K562 (cell line): ENCODE measurements at regions not wholly inside any gene's neighbourhood (a gene's known extent, or its start where the extent isn't known, plus 50 kb on each side); places are given as distances from the start of the nearest gene placed in this dataset.

Source experiments
- ATAC-seq: fragments of 200-7000 bp; cut with Tn5 transposase; 3 replicates; pipeline ENCODE4 v1.9.1; 2020; ENCODE audit warnings: moderate library complexity
- BruUV-seq: library from RNA; stranded (reverse); fragments of 400-500 nt; replicated peaks from 2 replicates; lab custom pipeline; 2021; lab: Mats Ljungman, UMichigan
- CTCF ChIA-PET: fragments of 300-600 bp; formaldehyde crosslinking; extraction: SDS; loops from one replicate; lab custom pipeline; 2021; ENCODE audit warnings: low intra/inter-chr PET ratio; lab: Yijun Ruan, JAX
- POLR2A ChIA-PET: fragments of 300-600, 350-650 bp; sonication (Branson Sonifier 250); formaldehyde crosslinking; extraction: SDS; loops from one replicate; lab custom pipeline; 2021; ENCODE audit warnings: antibody characterized with exemption, inconsistent platforms; lab: Yijun Ruan, JAX
- DNase-seq, 4 experiments: peaks; one replicate each; pipeline versions ENCODE4 v3.0.0 to v3.0.0-alpha.2; 2011 to 2018; ENCODE audit warnings: low spot score in 3 of 4, mixed read lengths in 3 of 4; ENCODE audit errors: extremely low read depth in 1 of 4
- FAIRE-seq: peaks from 2 replicates; lab custom pipeline; 2011; peaks lifted over from hg19 to GRCh38; lab: Jason Lieb, UNC
- H2AFZ ChIP-seq: 2 replicates; pipeline ENCODE4 v1.6.0; 2011; ENCODE audit warnings: low read depth, low read length, control low read depth, inconsistent platforms
- H3K27ac ChIP-seq: fragments of 200-600 bp; 3 replicates; pipeline ENCODE4 v1.8.0; 2011; ENCODE audit warnings: low read depth, mild to moderate bottlenecking, control low read depth, inconsistent platforms, low read length, moderate library complexity, mixed read lengths; ENCODE audit errors: extremely low read depth
- H3K27me3 ChIP-seq, 2 experiments: fragments of 300-600 bp in 1 of 2; 2 replicates in 1 of 2; 3 replicates in 1 of 2; pipeline versions ENCODE4 v1.6.0 to v1.8.0; 2011; ENCODE audit warnings: inconsistent platforms in 2 of 2, low read length in 2 of 2, mild to moderate bottlenecking in 1 of 2, mixed read lengths in 1 of 2, moderate library complexity in 1 of 2; ENCODE audit not compliant: control insufficient read depth in 2 of 2, insufficient read depth in 2 of 2
- H3K36me3 ChIP-seq: fragments of 300-600 bp; 3 replicates; pipeline ENCODE4 v1.8.0; 2011; ENCODE audit warnings: mild to moderate bottlenecking, low read length, inconsistent platforms; ENCODE audit not compliant: control insufficient read depth, insufficient read depth
- H3K4me1 ChIP-seq, 2 experiments: fragments of 200-600 bp in 1 of 2; replicated peaks in 1 of 2; 2 replicates in 1 of 2; 3 replicates in 1 of 2; pipeline versions ENCODE4 v1.5.1 to v1.8.0; 2011; ENCODE audit warnings: inconsistent platforms in 2 of 2, low read length in 2 of 2, mild to moderate bottlenecking in 1 of 2, mixed read lengths in 1 of 2, moderate library complexity in 1 of 2; ENCODE audit not compliant: control insufficient read depth in 2 of 2, insufficient read depth in 2 of 2
- H3K4me2 ChIP-seq: 2 replicates; pipeline ENCODE4 v1.6.1; 2011; ENCODE audit warnings: low read length, control low read depth, inconsistent platforms, mixed read lengths; ENCODE audit not compliant: insufficient read depth
- H3K4me3 ChIP-seq: fragments of 200-600 bp; sonication (generic), shearing (Covaris generic); 2 replicates; pipeline ENCODE4 v1.5.1; 2016; ENCODE audit warnings: control low read depth, inconsistent platforms
- H3K79me2 ChIP-seq: fragments of 200-600 bp; 3 replicates; pipeline ENCODE4 v1.8.0; 2011; ENCODE audit warnings: low read length, inconsistent platforms; ENCODE audit not compliant: control insufficient read depth, insufficient read depth
- H3K9ac ChIP-seq, 2 experiments: 2 replicates each; pipeline versions ENCODE4 v1.6.0 to v1.6.1; 2011; ENCODE audit warnings: low read depth in 2 of 2, low read length in 2 of 2, control low read depth in 1 of 2, inconsistent platforms in 1 of 2, mild to moderate bottlenecking in 1 of 2, mixed read lengths in 1 of 2; ENCODE audit not compliant: insufficient read depth in 1 of 2
- H3K9me1 ChIP-seq: one replicate; pipeline ENCODE4 v1.6.0; 2011; ENCODE audit warnings: inconsistent platforms, mild to moderate bottlenecking, low read length, moderate library complexity; ENCODE audit not compliant: control insufficient read depth, insufficient read depth
- H3K9me3 ChIP-seq: replicated peaks from 2 replicates; pipeline ENCODE4 v1.5.1; 2011; ENCODE audit warnings: low read depth, low read length, inconsistent platforms; ENCODE audit not compliant: control insufficient read depth, insufficient read depth
- H4K20me1 ChIP-seq: replicated peaks from 2 replicates; pipeline ENCODE4 v1.6.1; 2011; ENCODE audit warnings: low read length, inconsistent platforms, mixed read lengths; ENCODE audit not compliant: control insufficient read depth, insufficient read depth
- BRD4 ChIP-seq: fragments of 200-600 bp; sonication (generic); IDR thresholded peaks from 2 replicates; pipeline ENCODE4 v1.6.1; 2017; ENCODE audit warnings: inconsistent platforms
- CBX2 ChIP-seq: fragments of 200-600 bp; sonication (generic); IDR thresholded peaks from one replicate; pipeline ENCODE4 v1.6.1; 2012; ENCODE audit warnings: mild to moderate bottlenecking, low read length, inconsistent platforms; ENCODE audit not compliant: insufficient read depth, poor library complexity, severe bottlenecking
- EWSR1 ChIP-seq: fragments of 450-650 bp; IDR thresholded peaks from 2 replicates; pipeline ENCODE4 v1.6.1; 2018; ENCODE audit warnings: borderline replicate concordance, mild to moderate bottlenecking, low read depth, moderate library complexity; ENCODE audit not compliant: partially characterized antibody
- HDAC1 ChIP-seq, 2 experiments: fragments of 450-650 bp; IDR thresholded peaks; 2 replicates each; pipeline ENCODE4 v1.6.1; 2016 to 2017; ENCODE audit warnings: inconsistent platforms in 1 of 2, mild to moderate bottlenecking in 1 of 2, moderate library complexity in 1 of 2
- LCOR ChIP-seq: sonication (generic); formaldehyde crosslinking; IDR thresholded peaks from 2 replicates; pipeline ENCODE4 v1.8.0; 2022; ENCODE audit warnings: mild to moderate bottlenecking, missing genetic modification reagents
- NBN ChIP-seq: fragments of 450-650 bp; IDR thresholded peaks from 2 replicates; pipeline ENCODE4 v1.6.1; 2016; ENCODE audit warnings: low read depth, mild to moderate bottlenecking
- RBM15 ChIP-seq: fragments of 200-400 bp; formaldehyde crosslinking; IDR thresholded peaks from 2 replicates; pipeline ENCODE4 v1.6.1; 2018; ENCODE audit warnings: mild to moderate bottlenecking, low read length, moderate library complexity; ENCODE audit not compliant: insufficient read depth
- SAP30 ChIP-seq: fragments of 200-600 bp; sonication (generic); IDR thresholded peaks from 2 replicates; pipeline ENCODE4 v1.6.1; 2012; ENCODE audit warnings: borderline replicate concordance, low read depth, mild to moderate bottlenecking, moderate library complexity, low read length, control low read depth, inconsistent platforms; ENCODE audit not compliant: insufficient read depth, poor library complexity, severe bottlenecking
- SMARCA5 ChIP-seq: fragments of 450-650 bp; IDR thresholded peaks from 2 replicates; pipeline ENCODE4 v1.6.1; 2016
- TRIM24 ChIP-seq, 2 experiments: fragments of 450-650 bp; IDR thresholded peaks; 2 replicates each; pipeline ENCODE4 v1.6.1; 2016
- ZBTB1 ChIP-seq: sonication (generic); formaldehyde crosslinking; IDR thresholded peaks from 2 replicates; pipeline ENCODE4 v1.8.1; 2023; ENCODE audit warnings: missing genetic modification reagents, low read depth, mild to moderate bottlenecking, borderline replicate concordance
- ZBTB11 ChIP-seq, 3 experiments: fragments of 200-800 bp in 1 of 3; fragments of 250-450 bp in 1 of 3; fragments of 450-650 bp in 1 of 3; sonication (Bioruptor Pico) in 1 of 3; sonication (Bioruptor generic) in 1 of 3; formaldehyde crosslinking in 1 of 3; IDR thresholded peaks; 2 replicates each; pipeline versions ENCODE4 v1.6.1 to v1.8.0; 2016 to 2022; ENCODE audit warnings: mild to moderate bottlenecking in 2 of 3, missing genetic modification characterization in 2 of 3, missing compliant biosample characterization in 1 of 3, moderate library complexity in 1 of 3
- ZNF23 ChIP-seq: fragments of 250-450 bp; sonication (Bioruptor Pico); IDR thresholded peaks from 2 replicates; pipeline ENCODE4 v1.4.0; 2020; ENCODE audit warnings: mild to moderate bottlenecking
- ZNF384 ChIP-seq: IDR thresholded peaks from 2 replicates; pipeline ENCODE4 v1.6.1; 2012; ENCODE audit warnings: low read depth, low read length, improper control_type of control experiment
- ZNF639 ChIP-seq, 2 experiments: fragments of 200-800 bp in 1 of 2; sonication (Bioruptor generic) in 1 of 2; sonication (generic) in 1 of 2; formaldehyde crosslinking in 1 of 2; IDR thresholded peaks in 1 of 2; conservative IDR thresholded peaks in 1 of 2; 2 replicates each; pipeline versions ENCODE4 v1.5.0 to v1.6.1; 2016 to 2020; ENCODE audit warnings: missing compliant biosample characterization in 1 of 2, missing genetic modification characterization in 1 of 2, missing genetic modification reagents in 1 of 2
- ZNF830 ChIP-seq: fragments of 250-450 bp; sonication (Bioruptor Pico); IDR thresholded peaks from 2 replicates; pipeline ENCODE4 v1.5.0; 2021; ENCODE audit warnings: mild to moderate bottlenecking
- WGBS: fragments of 100-300 bp; shearing (Covaris generic); methylation state at CpG from one replicate; pipeline ENCODE4 v1.1.6; 2016; ENCODE audit warnings: low coverage, mixed read lengths; ENCODE audit not compliant: insufficient coverage; ENCODE audit errors: missing lambda C conversion rate; 5-methylcytosine and 5-hydroxymethylcytosine counted together
- in situ Hi-C: fragments of 300-500 bp; cut with MboI; formaldehyde crosslinking; loops from 4 replicates; pipeline ENCODE4 v1.15.0; 2018; ENCODE audit warnings: inconsistent platforms, mixed read lengths
- intact Hi-C: fragments of 100-400 bp; cut with micrococcal nuclease; formaldehyde crosslinking; loops from 2 replicates; pipeline ENCODE4 v1.14.2; 2022

- no TSS peak for BruUV-seq
- no peaks in the 10 kb centered on the region for H3K9me1 ChIP-seq
- no peak overlapping the region for H3K9ac ChIP-seq
Measured at GRCh38 chr9:74444369-74444768, 52.8 kb upstream of the RORB start.

More at GRCh38 chr9:74444369-74444768, 52.8 kb upstream of the RORB start:
- in situ Hi-C loops: no loop called here
- Histone ChIP-seq H4K20me1 (no peaks in the 10 kb centered on the region), H3K9me3 (no peaks in the 10 kb centered on the region), H3K4me1 (no peaks in the 10 kb centered on the region)
- no peak for TF ChIP-seq NBN
- TF ChIP-seq ZNF384: no peak
- no peak for TF ChIP-seq HDAC1 (IDR thresholded peaks at IDR 0.05)
- TF ChIP-seq BRD4: no peak
- no peak for TF ChIP-seq ZBTB11 (CRISPR knock-in tag; IDR thresholded peaks at IDR 0.05)
- no peak for TF ChIP-seq ZNF23 (CRISPR knock-in tag)
- no peak for TF ChIP-seq LCOR (CRISPR knock-in tag)
- TF ChIP-seq CBX2: no peak
- TF ChIP-seq EWSR1: no peak
- no peak for TF ChIP-seq SMARCA5
- no peak for TF ChIP-seq ZBTB1 (CRISPR knock-in tag)
- TF ChIP-seq RBM15: no peak
- TF ChIP-seq SAP30: no peak
- no peak for TF ChIP-seq ZNF830 (CRISPR knock-in tag)
- TF ChIP-seq TRIM24 (IDR thresholded peaks at IDR 0.05): no peak
- TF ChIP-seq ZNF639 (CRISPR knock-in tag; conservative IDR thresholded peaks at IDR 0.05 in 1 of 2, IDR thresholded peaks at IDR 0.05 in 1 of 2): no peak
- TF ChIP-seq, all 486 proteins: peak for 0
- ATAC-seq (no peak), DNase-seq (no peak), FAIRE-seq (no peak)
- Histone ChIP-seq H3K4me3 (no peak overlapping the region), H3K79me2 (no peaks in the 10 kb centered on the region), H3K27ac (no peak overlapping the region), H3K36me3 (no peaks in the 10 kb centered on the region), H3K4me2 (no peak overlapping the region), H2AFZ (no peak overlapping the region), H3K27me3 (no peaks in the 10 kb centered on the region)
- ChIA-PET POLR2A (no interaction called here), CTCF (no interaction called here)
- 0% methylated on average over 6 of the region's 6 CpGs for WGBS
- intact Hi-C loops: no loop called here
